ENCODE measurements at regions not wholly inside any gene's neighbourhood (a gene's known extent, or its start where the extent isn't known, plus 50 kb on each side); places are given as distances from the start of the nearest gene placed in this dataset.

GRCh38 chr21:28214786-28215185, 777.9 kb downstream of the LTN1 start:
- TF ChIP-seq EZH2 (IDR thresholded peaks at IDR 0.05; ENCODE audit: borderline replicate concordance, low read depth, low read length, severe bottlenecking) (no peak), CTCF (IDR thresholded peaks at IDR 0.05; ENCODE audit: borderline replicate concordance, extremely low read depth, low read length, poor library complexity, severe bottlenecking) (no peak)
